Spleen (tissue), 7 donors: ENCODE measurements at regions not wholly inside any gene's neighbourhood (a gene's known extent, or its start where the extent isn't known, plus 50 kb on each side); places are given as distances from the start of the nearest gene placed in this dataset.

Source experiments
- POLR2A ChIP-seq, 3 donors: fragments of 450-650 bp; IDR thresholded peaks; one replicate each; pipeline ENCODE4 v1.5.1; 2017; ENCODE audit warnings: antibody characterized with exemption in 3 of 3, mild to moderate bottlenecking in 1 of 3
- TF ChIP-seq, protein P1 (sequence below), 11 experiments: fragments of 200-600 bp in 7 of 11; fragments of 450-650 bp in 4 of 11; sonication (generic) in 4 of 11; IDR thresholded peaks in 8 of 11; conservative IDR thresholded peaks in 3 of 11; 1 replicate in 7 of 11; 2 replicates in 4 of 11; pipeline versions ENCODE4 v1.4.0 to v1.8.0; 2016 to 2021; ENCODE audit warnings: antibody characterized with exemption in 11 of 11, inconsistent platforms in 4 of 11, mild to moderate bottlenecking in 1 of 11
- donor health status: DM: no; HTN: no; CAD: no; lungs with moderate emphysema.
- donor health status: DM: no; HTN: no; CAD: no.
- donor health status: DM: no; HTN: no; CAD: no.

- TF ChIP-seq, protein P1, sequence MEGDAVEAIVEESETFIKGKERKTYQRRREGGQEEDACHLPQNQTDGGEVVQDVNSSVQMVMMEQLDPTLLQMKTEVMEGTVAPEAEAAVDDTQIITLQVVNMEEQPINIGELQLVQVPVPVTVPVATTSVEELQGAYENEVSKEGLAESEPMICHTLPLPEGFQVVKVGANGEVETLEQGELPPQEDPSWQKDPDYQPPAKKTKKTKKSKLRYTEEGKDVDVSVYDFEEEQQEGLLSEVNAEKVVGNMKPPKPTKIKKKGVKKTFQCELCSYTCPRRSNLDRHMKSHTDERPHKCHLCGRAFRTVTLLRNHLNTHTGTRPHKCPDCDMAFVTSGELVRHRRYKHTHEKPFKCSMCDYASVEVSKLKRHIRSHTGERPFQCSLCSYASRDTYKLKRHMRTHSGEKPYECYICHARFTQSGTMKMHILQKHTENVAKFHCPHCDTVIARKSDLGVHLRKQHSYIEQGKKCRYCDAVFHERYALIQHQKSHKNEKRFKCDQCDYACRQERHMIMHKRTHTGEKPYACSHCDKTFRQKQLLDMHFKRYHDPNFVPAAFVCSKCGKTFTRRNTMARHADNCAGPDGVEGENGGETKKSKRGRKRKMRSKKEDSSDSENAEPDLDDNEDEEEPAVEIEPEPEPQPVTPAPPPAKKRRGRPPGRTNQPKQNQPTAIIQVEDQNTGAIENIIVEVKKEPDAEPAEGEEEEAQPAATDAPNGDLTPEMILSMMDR (IDR thresholded peaks at IDR 0.05 in 8 of 11, conservative IDR thresholded peaks at IDR 0.05 in 3 of 11) = no peak
- no peak for TF ChIP-seq POLR2A (IDR thresholded peaks at IDR 0.05)
These were observed 805.9 kb downstream of the PCDH17 start for GRCh38 chr13:58437427-58437826.
